ENCODE measurements at regions not wholly inside any gene's neighbourhood (a gene's known extent, or its start where the extent isn't known, plus 50 kb on each side); places are given as distances from the start of the nearest gene placed in this dataset.

GRCh38 chr7:26490640-26491624 is 199.3 kb downstream of the SNX10 start:
- TF ChIP-seq EZH2 (IDR thresholded peaks at IDR 0.05; ENCODE audit: borderline replicate concordance, insufficient read depth, low read depth, low read length, poor library complexity, severe bottlenecking) (no peak), CTCF (IDR thresholded peaks at IDR 0.05) (no peak)

Data from B cell (primary cell).